GM23338 (cell line): ENCODE measurements at regions not wholly inside any gene's neighbourhood (a gene's known extent, or its start where the extent isn't known, plus 50 kb on each side); places are given as distances from the start of the nearest gene placed in this dataset.

Experiments
- ATAC-seq: fragments of 200-7000 bp; cut with Tn5 transposase; 3 replicates; pipeline ENCODE4 v1.9.1; 2020
- DNase-seq: peaks from one replicate; pipeline ENCODE4 v3.0.0-alpha.2; 2015; ENCODE audit warnings: low spot score
- H2AFZ ChIP-seq: fragments of 200-600 bp; sonication (generic); 2 replicates; pipeline ENCODE4 v1.8.0; 2016; ENCODE audit warnings: antibody characterized with exemption, mild to moderate bottlenecking, moderate library complexity
- H3F3A ChIP-seq: fragments of 200-600 bp; sonication (generic); replicated peaks from 2 replicates; pipeline ENCODE4 v1.8.0; 2017; ENCODE audit warnings: antibody characterized with exemption, mixed run types, low read depth
- H3K27ac ChIP-seq: fragments of 200-600 bp; sonication (generic); 2 replicates; pipeline ENCODE4 v1.6.1; 2016; ENCODE audit warnings: low read depth
- H3K27me3 ChIP-seq: fragments of 200-600 bp; sonication (generic); 2 replicates; pipeline ENCODE4 v1.8.0; 2016; ENCODE audit warnings: mild to moderate bottlenecking, mixed run types, moderate library complexity; ENCODE audit not compliant: insufficient read depth
- H3K36me3 ChIP-seq: fragments of 200-600 bp; sonication (generic); 2 replicates; pipeline ENCODE4 v1.8.0; 2016; ENCODE audit warnings: mild to moderate bottlenecking; ENCODE audit not compliant: insufficient read depth
- H3K4me1 ChIP-seq: fragments of 200-600 bp; sonication (generic); 2 replicates; pipeline ENCODE4 v1.8.0; 2016; ENCODE audit warnings: mild to moderate bottlenecking, moderate library complexity; ENCODE audit not compliant: insufficient read depth
- H3K4me2 ChIP-seq: fragments of 200-600 bp; sonication (generic); 2 replicates; pipeline ENCODE4 v1.7.1; 2017; ENCODE audit warnings: mixed run types
- H3K4me3 ChIP-seq: fragments of 200-600 bp; sonication (generic); 2 replicates; pipeline ENCODE4 v1.6.1; 2016; ENCODE audit warnings: mixed run types
- H3K79me2 ChIP-seq: fragments of 200-600 bp; sonication (generic); replicated peaks from 2 replicates; pipeline ENCODE4 v1.8.0; 2017; ENCODE audit warnings: mild to moderate bottlenecking; ENCODE audit not compliant: insufficient read depth
- H3K9me2 ChIP-seq: fragments of 200-600 bp; sonication (generic); 2 replicates; pipeline ENCODE4 v1.8.0; 2017; ENCODE audit not compliant: insufficient read depth
- H4K20me1 ChIP-seq: fragments of 200-600 bp; sonication (generic); replicated peaks from 2 replicates; pipeline ENCODE4 v1.8.0; 2017; ENCODE audit warnings: mild to moderate bottlenecking; ENCODE audit not compliant: insufficient read depth
- H3K27ac Mint-ChIP-seq: 2 replicates; pipeline ENCODE4 v1.8.0; 2020; ENCODE audit warnings: inconsistent platforms, mild to moderate bottlenecking, moderate library complexity, mixed read lengths
- H3K27me3 Mint-ChIP-seq: 3 replicates; pipeline ENCODE4 v1.8.0; 2022; ENCODE audit warnings: low read depth, mild to moderate bottlenecking, moderate library complexity, mixed read lengths, inconsistent platforms; ENCODE audit not compliant: insufficient read depth, poor library complexity
- H3K36me3 Mint-ChIP-seq: 3 replicates; pipeline ENCODE4 v1.8.0; 2021; ENCODE audit warnings: low read depth, mild to moderate bottlenecking, inconsistent platforms, moderate library complexity, mixed read lengths
- H3K4me1 Mint-ChIP-seq: 3 replicates; pipeline ENCODE4 v1.8.0; 2020; ENCODE audit warnings: mild to moderate bottlenecking, inconsistent platforms, mixed read lengths
- H3K4me3 Mint-ChIP-seq: 3 replicates; pipeline ENCODE4 v1.8.0; 2021; ENCODE audit warnings: moderate library complexity, mild to moderate bottlenecking, inconsistent platforms, mixed read lengths
- H3K9me3 Mint-ChIP-seq: 3 replicates; pipeline ENCODE4 v1.8.0; 2020; ENCODE audit warnings: moderate library complexity, mild to moderate bottlenecking, inconsistent platforms, mixed read lengths
- EZH2phosphoT487 ChIP-seq: fragments of 200-600 bp; sonication (generic); IDR thresholded peaks from one replicate; pipeline ENCODE4 v1.8.1; 2018; ENCODE audit warnings: antibody characterized with exemption; ENCODE audit not compliant: unreplicated experiment
- NANOG ChIP-seq: IDR thresholded peaks from 2 replicates; pipeline ENCODE4 v1.6.1; 2016; ENCODE audit warnings: antibody characterized with exemption, borderline replicate concordance
- ZNF331 ChIP-seq: fragments of 250-450 bp; sonication (Bioruptor Pico); IDR thresholded peaks from 2 replicates; pipeline ENCODE4 v1.5.0; 2020; ENCODE audit warnings: low read depth, mild to moderate bottlenecking, moderate library complexity
- TF ChIP-seq, protein P1 (sequence below): fragments of 250-450 bp; sonication (Bioruptor Pico); IDR thresholded peaks from 2 replicates; pipeline ENCODE4 v1.5.0; 2020; ENCODE audit warnings: mild to moderate bottlenecking, moderate library complexity
- TF ChIP-seq, protein P2 (sequence below): IDR thresholded peaks from one replicate; pipeline ENCODE4 v1.6.1; 2018; ENCODE audit warnings: antibody characterized with exemption; ENCODE audit not compliant: unreplicated experiment
- TF ChIP-seq, protein P3 (sequence below): IDR thresholded peaks from 2 replicates; pipeline ENCODE4 v1.6.1; 2016; ENCODE audit warnings: antibody characterized with exemption
- TF ChIP-seq, protein P4 (sequence below), 2 experiments: fragments of 200-600 bp in 1 of 2; sonication (generic) in 1 of 2; conservative IDR thresholded peaks; 2 replicates each; pipeline versions ENCODE4 v1.5.1 to v1.6.1; 2016 to 2017; ENCODE audit warnings: antibody characterized with exemption in 2 of 2, low read depth in 2 of 2, mild to moderate bottlenecking in 2 of 2, moderate library complexity in 1 of 2

DNA sequence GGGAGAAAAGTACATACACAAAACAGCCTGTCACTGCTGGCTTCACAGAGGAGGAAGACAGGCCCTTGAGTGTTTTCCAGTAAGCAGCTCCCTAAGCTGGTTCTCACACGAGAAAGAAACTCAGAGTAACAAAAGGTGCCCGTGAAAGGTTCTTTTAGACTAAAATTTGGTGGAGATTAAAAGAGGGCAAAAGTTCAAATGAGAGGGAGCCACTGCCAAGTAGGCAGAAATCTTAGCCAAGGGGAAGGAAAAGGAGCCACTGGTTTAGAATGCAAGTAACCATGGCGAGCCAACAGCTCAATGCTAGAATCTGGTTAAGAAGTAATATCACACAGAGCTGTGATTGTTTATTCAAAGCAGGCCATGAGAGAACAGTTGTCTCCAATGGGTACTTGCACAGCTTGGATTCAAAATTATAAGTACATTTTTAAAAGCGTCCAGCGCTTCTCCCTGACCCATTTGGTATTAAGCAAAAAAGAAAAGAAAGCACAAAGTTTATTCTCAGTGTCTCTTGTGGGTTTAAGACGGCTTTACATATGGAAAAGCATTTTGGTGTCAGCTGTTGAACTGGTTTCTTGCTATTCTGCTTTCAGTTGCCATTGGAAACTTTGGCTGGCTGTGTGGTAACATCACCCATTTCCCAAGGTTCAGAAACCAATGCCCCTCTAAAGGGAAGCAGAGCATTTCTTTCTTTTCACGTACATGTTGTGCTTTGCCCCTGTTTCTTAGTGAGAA lies 648.5 kb downstream of the RNF144B start (continued):
- TF ChIP-seq, protein P1, sequence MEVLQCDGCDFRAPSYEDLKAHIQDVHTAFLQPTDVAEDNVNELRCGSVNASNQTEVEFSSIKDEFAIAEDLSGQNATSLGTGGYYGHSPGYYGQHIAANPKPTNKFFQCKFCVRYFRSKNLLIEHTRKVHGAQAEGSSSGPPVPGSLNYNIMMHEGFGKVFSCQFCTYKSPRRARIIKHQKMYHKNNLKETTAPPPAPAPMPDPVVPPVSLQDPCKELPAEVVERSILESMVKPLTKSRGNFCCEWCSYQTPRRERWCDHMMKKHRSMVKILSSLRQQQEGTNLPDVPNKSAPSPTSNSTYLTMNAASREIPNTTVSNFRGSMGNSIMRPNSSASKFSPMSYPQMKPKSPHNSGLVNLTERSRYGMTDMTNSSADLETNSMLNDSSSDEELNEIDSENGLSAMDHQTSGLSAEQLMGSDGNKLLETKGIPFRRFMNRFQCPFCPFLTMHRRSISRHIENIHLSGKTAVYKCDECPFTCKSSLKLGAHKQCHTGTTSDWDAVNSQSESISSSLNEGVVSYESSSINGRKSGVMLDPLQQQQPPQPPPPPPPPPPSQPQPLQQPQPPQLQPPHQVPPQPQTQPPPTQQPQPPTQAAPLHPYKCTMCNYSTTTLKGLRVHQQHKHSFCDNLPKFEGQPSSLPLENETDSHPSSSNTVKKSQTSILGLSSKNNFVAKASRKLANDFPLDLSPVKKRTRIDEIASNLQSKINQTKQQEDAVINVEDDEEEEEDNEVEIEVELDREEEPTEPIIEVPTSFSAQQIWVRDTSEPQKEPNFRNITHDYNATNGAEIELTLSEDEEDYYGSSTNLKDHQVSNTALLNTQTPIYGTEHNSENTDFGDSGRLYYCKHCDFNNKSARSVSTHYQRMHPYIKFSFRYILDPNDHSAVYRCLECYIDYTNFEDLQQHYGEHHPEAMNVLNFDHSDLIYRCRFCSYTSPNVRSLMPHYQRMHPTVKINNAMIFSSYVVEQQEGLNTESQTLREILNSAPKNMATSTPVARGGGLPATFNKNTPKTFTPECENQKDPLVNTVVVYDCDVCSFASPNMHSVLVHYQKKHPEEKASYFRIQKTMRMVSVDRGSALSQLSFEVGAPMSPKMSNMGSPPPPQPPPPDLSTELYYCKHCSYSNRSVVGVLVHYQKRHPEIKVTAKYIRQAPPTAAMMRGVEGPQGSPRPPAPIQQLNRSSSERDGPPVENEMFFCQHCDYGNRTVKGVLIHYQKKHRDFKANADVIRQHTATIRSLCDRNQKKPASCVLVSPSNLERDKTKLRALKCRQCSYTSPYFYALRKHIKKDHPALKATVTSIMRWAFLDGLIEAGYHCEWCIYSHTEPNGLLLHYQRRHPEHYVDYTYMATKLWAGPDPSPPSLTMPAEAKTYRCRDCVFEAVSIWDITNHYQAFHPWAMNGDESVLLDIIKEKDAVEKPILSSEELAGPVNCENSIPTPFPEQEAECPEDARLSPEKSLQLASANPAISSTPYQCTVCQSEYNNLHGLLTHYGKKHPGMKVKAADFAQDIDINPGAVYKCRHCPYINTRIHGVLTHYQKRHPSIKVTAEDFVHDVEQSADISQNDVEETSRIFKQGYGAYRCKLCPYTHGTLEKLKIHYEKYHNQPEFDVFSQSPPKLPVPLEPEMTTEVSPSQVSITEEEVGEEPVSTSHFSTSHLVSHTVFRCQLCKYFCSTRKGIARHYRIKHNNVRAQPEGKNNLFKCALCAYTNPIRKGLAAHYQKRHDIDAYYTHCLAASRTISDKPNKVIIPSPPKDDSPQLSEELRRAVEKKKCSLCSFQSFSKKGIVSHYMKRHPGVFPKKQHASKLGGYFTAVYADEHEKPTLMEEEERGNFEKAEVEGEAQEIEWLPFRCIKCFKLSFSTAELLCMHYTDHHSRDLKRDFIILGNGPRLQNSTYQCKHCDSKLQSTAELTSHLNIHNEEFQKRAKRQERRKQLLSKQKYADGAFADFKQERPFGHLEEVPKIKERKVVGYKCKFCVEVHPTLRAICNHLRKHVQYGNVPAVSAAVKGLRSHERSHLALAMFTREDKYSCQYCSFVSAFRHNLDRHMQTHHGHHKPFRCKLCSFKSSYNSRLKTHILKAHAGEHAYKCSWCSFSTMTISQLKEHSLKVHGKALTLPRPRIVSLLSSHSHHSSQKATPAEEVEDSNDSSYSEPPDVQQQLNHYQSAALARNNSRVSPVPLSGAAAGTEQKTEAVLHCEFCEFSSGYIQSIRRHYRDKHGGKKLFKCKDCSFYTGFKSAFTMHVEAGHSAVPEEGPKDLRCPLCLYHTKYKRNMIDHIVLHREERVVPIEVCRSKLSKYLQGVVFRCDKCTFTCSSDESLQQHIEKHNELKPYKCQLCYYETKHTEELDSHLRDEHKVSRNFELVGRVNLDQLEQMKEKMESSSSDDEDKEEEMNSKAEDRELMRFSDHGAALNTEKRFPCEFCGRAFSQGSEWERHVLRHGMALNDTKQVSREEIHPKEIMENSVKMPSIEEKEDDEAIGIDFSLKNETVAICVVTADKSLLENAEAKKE (CRISPR knock-in tag), result no peak

DNA sequence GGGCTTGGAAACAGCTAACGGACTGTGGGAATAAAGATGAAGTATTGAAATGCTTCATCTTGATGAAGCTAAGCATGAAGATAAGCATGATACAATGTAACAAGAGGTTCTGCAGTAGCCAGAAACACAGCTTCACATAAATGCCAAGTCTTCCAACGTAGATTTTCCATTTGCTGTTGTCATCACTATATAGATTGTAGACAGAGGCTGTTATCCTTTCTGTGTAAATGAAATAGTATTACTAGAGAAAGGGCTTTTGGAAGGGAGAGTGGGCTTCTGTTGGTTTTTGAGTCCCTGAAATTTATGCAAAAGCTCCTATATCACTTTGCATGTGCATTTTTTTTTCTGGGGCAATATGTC lies 649.0 kb downstream of the RNF144B start:
- Mint-ChIP-seq H3K9me3 (no peaks in the 10 kb centered on the region), H3K4me1 (peaks cover 5% of the 10 kb centered on the region; the same call in 1 of the 3 replicates), H3K4me3 (no peak overlapping the region), H3K36me3 (no peaks in the 10 kb centered on the region), H3K27ac (no peak overlapping the region), H3K27me3 (no peaks in the 10 kb centered on the region)
- Histone ChIP-seq H3K4me2 (no peak overlapping the region), H4K20me1 (no peaks in the 10 kb centered on the region), H3K36me3 (no peaks in the 10 kb centered on the region), H3K4me3 (no peak overlapping the region), H3K79me2 (no peaks in the 10 kb centered on the region), H3K9me2 (peaks cover 7% of the 10 kb centered on the region; the same call in 1 of the 2 replicates), H2AFZ (no peak overlapping the region; the same call in 1 of the 2 replicates), H3F3A (no peaks in the 10 kb centered on the region), H3K27ac (no peak overlapping the region), H3K4me1 (no peaks in the 10 kb centered on the region), H3K27me3 (no peaks in the 10 kb centered on the region)
- DNase-seq, result no peak
- ATAC-seq, result no peak
- TF ChIP-seq NANOG (no peak), ZNF331 (CRISPR knock-in tag) (no peak), EZH2phosphoT487 (no peak)
- TF ChIP-seq, protein P2, sequence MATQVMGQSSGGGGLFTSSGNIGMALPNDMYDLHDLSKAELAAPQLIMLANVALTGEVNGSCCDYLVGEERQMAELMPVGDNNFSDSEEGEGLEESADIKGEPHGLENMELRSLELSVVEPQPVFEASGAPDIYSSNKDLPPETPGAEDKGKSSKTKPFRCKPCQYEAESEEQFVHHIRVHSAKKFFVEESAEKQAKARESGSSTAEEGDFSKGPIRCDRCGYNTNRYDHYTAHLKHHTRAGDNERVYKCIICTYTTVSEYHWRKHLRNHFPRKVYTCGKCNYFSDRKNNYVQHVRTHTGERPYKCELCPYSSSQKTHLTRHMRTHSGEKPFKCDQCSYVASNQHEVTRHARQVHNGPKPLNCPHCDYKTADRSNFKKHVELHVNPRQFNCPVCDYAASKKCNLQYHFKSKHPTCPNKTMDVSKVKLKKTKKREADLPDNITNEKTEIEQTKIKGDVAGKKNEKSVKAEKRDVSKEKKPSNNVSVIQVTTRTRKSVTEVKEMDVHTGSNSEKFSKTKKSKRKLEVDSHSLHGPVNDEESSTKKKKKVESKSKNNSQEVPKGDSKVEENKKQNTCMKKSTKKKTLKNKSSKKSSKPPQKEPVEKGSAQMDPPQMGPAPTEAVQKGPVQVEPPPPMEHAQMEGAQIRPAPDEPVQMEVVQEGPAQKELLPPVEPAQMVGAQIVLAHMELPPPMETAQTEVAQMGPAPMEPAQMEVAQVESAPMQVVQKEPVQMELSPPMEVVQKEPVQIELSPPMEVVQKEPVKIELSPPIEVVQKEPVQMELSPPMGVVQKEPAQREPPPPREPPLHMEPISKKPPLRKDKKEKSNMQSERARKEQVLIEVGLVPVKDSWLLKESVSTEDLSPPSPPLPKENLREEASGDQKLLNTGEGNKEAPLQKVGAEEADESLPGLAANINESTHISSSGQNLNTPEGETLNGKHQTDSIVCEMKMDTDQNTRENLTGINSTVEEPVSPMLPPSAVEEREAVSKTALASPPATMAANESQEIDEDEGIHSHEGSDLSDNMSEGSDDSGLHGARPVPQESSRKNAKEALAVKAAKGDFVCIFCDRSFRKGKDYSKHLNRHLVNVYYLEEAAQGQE, result no peak
- TF ChIP-seq, protein P3, sequence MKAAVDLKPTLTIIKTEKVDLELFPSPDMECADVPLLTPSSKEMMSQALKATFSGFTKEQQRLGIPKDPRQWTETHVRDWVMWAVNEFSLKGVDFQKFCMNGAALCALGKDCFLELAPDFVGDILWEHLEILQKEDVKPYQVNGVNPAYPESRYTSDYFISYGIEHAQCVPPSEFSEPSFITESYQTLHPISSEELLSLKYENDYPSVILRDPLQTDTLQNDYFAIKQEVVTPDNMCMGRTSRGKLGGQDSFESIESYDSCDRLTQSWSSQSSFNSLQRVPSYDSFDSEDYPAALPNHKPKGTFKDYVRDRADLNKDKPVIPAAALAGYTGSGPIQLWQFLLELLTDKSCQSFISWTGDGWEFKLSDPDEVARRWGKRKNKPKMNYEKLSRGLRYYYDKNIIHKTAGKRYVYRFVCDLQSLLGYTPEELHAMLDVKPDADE, result no peak
- TF ChIP-seq, protein P4, sequence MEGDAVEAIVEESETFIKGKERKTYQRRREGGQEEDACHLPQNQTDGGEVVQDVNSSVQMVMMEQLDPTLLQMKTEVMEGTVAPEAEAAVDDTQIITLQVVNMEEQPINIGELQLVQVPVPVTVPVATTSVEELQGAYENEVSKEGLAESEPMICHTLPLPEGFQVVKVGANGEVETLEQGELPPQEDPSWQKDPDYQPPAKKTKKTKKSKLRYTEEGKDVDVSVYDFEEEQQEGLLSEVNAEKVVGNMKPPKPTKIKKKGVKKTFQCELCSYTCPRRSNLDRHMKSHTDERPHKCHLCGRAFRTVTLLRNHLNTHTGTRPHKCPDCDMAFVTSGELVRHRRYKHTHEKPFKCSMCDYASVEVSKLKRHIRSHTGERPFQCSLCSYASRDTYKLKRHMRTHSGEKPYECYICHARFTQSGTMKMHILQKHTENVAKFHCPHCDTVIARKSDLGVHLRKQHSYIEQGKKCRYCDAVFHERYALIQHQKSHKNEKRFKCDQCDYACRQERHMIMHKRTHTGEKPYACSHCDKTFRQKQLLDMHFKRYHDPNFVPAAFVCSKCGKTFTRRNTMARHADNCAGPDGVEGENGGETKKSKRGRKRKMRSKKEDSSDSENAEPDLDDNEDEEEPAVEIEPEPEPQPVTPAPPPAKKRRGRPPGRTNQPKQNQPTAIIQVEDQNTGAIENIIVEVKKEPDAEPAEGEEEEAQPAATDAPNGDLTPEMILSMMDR (conservative IDR thresholded peaks at IDR 0.05; ENCODE audit: low read depth in 2 of 2), result no peak
